OCI-LY7 (cell line): ENCODE measurements at regions not wholly inside any gene's neighbourhood (a gene's known extent, or its start where the extent isn't known, plus 50 kb on each side); places are given as distances from the start of the nearest gene placed in this dataset.

Experiments
- BruUV-seq: library from RNA; stranded (reverse); fragments of 400-500 nt; replicated peaks from 2 replicates; lab custom pipeline; 2021; lab: Mats Ljungman, UMichigan
- CTCF ChIA-PET: fragments of 300-600 bp; sonication (Branson Sonifier 250); formaldehyde crosslinking; loops from one replicate; lab custom pipeline; 2022; ENCODE audit warnings: antibody characterized with exemption; ENCODE audit not compliant: unreplicated experiment; lab: Charles Lee
- POLR2A ChIA-PET: fragments of 300-600 bp; sonication (Branson Sonifier 250); formaldehyde crosslinking; loops from one replicate; lab custom pipeline; 2022; ENCODE audit warnings: antibody characterized with exemption; lab: Charles Lee
- DNase-seq: peaks from one replicate; pipeline ENCODE4 v3.0.0-alpha.2; 2015; ENCODE audit warnings: low spot score
- H2AFZ ChIP-seq: fragments of 200-600 bp; sonication (generic), shearing (Covaris generic); 2 replicates; pipeline ENCODE4 v1.6.1; 2014; ENCODE audit warnings: mild to moderate bottlenecking, antibody characterized with exemption, low read length, moderate library complexity
- H3K27ac ChIP-seq: fragments of 200-600 bp; sonication (generic); 2 replicates; pipeline ENCODE4 v1.5.1; 2014; ENCODE audit warnings: mixed run types, low read depth, mild to moderate bottlenecking, moderate library complexity, low read length, inconsistent platforms; ENCODE audit not compliant: poor library complexity, severe bottlenecking
- H3K36me3 ChIP-seq: fragments of 200-600 bp; sonication (generic); 2 replicates; pipeline ENCODE4 v1.6.1; 2014; ENCODE audit warnings: mild to moderate bottlenecking, antibody characterized with exemption, low read length, moderate library complexity, mixed read lengths; ENCODE audit not compliant: insufficient read depth
- H3K4me1 ChIP-seq: fragments of 200-600 bp; sonication (generic); 2 replicates; pipeline ENCODE4 v1.5.1; 2014; ENCODE audit warnings: mild to moderate bottlenecking, low read length; ENCODE audit not compliant: insufficient read depth, poor library complexity, severe bottlenecking
- H3K4me2 ChIP-seq: fragments of 200-600 bp; sonication (generic); 2 replicates; pipeline ENCODE4 v1.6.1; 2014; ENCODE audit warnings: mild to moderate bottlenecking, low read length
- H3K4me3 ChIP-seq: fragments of 200-600 bp; sonication (generic); 2 replicates; pipeline ENCODE4 v1.5.1; 2014; ENCODE audit warnings: mild to moderate bottlenecking, low read depth, low read length; ENCODE audit not compliant: poor library complexity, severe bottlenecking
- H3K79me2 ChIP-seq: fragments of 200-600 bp; sonication (generic); 2 replicates; pipeline ENCODE4 v1.6.1; 2016; ENCODE audit warnings: low read depth, mild to moderate bottlenecking, low read length, moderate library complexity, mixed read lengths; ENCODE audit not compliant: insufficient read depth
- H3K9me2 ChIP-seq: fragments of 200-600 bp; sonication (generic); 2 replicates; pipeline ENCODE4 v1.6.1; 2016; ENCODE audit warnings: mild to moderate bottlenecking, low read length, mixed read lengths; ENCODE audit not compliant: insufficient read depth
- H3K9me3 ChIP-seq: fragments of 200-600 bp; sonication (generic); 2 replicates; pipeline ENCODE4 v1.6.1; 2014; ENCODE audit warnings: mild to moderate bottlenecking, mixed run types, low read length, mixed read lengths
- H4K20me1 ChIP-seq: fragments of 200-600 bp; sonication (generic); 2 replicates; pipeline ENCODE4 v1.6.1; 2014; ENCODE audit warnings: mild to moderate bottlenecking, antibody characterized with exemption, low read length, moderate library complexity, mixed read lengths; ENCODE audit not compliant: insufficient read depth
- CTCF ChIP-seq: fragments of 200-600 bp; sonication (generic); conservative IDR thresholded peaks from 2 replicates; pipeline ENCODE4 v1.5.1; 2014; ENCODE audit warnings: mild to moderate bottlenecking, antibody characterized with exemption, low read length, moderate library complexity, mixed read lengths
- EZH2phosphoT487 ChIP-seq: fragments of 200-600 bp; sonication (generic); IDR thresholded peaks from 2 replicates; pipeline ENCODE4 v1.6.1; 2018; ENCODE audit warnings: low read depth, borderline replicate concordance, mild to moderate bottlenecking, mixed run types, antibody characterized with exemption, low read length, moderate library complexity, mixed read lengths
- intact Hi-C: fragments of 100-400 bp; cut with micrococcal nuclease; formaldehyde crosslinking; loops from one replicate; pipeline ENCODE4 v1.10.0; 2022; ENCODE audit not compliant: unreplicated experiment

DNA sequence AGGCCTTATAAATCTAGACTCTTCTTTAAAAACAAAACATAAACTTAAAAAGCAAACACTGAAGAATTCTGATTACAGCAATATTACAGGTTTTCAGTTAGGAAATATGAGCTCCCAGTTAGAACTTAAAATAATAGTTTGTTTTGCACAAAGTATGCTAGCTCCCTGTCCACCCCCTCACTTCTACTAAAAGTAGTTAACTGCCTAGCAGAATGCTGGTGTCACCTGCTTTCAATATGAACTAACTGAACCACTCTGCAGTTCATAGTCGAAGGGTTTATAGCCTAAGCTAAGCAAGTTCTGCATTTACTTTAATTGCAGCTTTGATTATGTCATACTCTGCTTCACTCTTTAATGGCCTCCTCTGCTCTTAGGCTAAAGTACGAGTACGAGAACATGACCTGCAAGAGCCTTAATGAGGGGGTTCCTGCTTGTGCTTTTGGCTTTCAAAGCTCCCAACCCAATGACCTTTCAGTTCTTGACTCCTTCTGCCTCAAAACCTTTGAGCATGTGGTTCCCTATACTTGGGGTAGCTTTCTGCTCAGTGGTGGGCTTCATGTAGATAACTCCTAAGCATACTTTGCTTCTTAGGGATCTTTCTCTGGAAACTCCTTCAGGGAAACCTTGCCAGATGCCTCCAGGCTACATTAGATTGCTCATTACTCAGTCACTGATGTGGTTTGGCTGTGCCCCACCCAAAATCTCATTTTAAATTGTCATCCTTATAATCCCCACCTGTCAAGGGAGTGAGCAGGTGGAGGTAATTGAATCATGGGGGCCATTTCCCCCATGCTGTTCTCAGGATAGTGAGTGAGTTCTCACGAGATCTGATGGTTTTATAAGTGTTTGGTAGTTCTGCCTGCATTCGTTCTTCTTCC is 278.9 kb upstream of the ARGLU1 start:
- Histone ChIP-seq H4K20me1 (no peaks in the 10 kb centered on the region), H3K4me2 (no peak overlapping the region), H3K4me1 (no peaks in the 10 kb centered on the region), H3K27ac (no peak overlapping the region), H3K9me3 (no peaks in the 10 kb centered on the region), H3K4me3 (no peak overlapping the region), H3K9me2 (no peaks in the 10 kb centered on the region), H2AFZ (no peak overlapping the region), H3K79me2 (no peaks in the 10 kb centered on the region), H3K36me3 (no peaks in the 10 kb centered on the region)
- intact Hi-C loops: no loop called here
- ChIA-PET CTCF (no interaction called here), POLR2A (interaction anchor here (0.5 kb wide), 1 partner anchor 222 kb away, joined by 3 read pairs; no protein-coding TSS in a partner anchor)
- BruUV-seq: no TSS peak
- TF ChIP-seq CTCF (no peak), EZH2phosphoT487 (no peak)
- no peak for DNase-seq

- ChIA-PET POLR2A (no interaction called here), CTCF (no interaction called here)
- Histone ChIP-seq H3K4me1 (no peaks in the 10 kb centered on the region), H3K9me2 (no peaks in the 10 kb centered on the region), H3K79me2 (no peaks in the 10 kb centered on the region), H3K36me3 (no peaks in the 10 kb centered on the region), H3K27ac (no peak overlapping the region), H4K20me1 (no peaks in the 10 kb centered on the region), H3K4me2 (no peak overlapping the region), H3K4me3 (no peak overlapping the region), H3K9me3 (no peaks in the 10 kb centered on the region), H2AFZ (no peak overlapping the region)
- DNase-seq: no peak
- intact Hi-C loops: no loop called here
- BruUV-seq: no TSS peak
- TF ChIP-seq CTCF: no peak
- no peak for TF ChIP-seq EZH2phosphoT487
These were observed 268.4 kb upstream of the ARGLU1 start for GRCh38 chr13:106836186-106836802.

GRCh38 chr13:106835477-106835876 is 267.5 kb upstream of the ARGLU1 start:
- ChIA-PET POLR2A (no interaction called here), CTCF (no interaction called here)
- Histone ChIP-seq H3K9me2 (no peaks in the 10 kb centered on the region), H3K36me3 (no peaks in the 10 kb centered on the region), H2AFZ (no peak overlapping the region), H4K20me1 (no peaks in the 10 kb centered on the region), H3K79me2 (no peaks in the 10 kb centered on the region), H3K4me3 (no peak overlapping the region), H3K4me1 (no peaks in the 10 kb centered on the region), H3K4me2 (no peak overlapping the region), H3K27ac (no peak overlapping the region), H3K9me3 (no peaks in the 10 kb centered on the region)
- no TSS peak for BruUV-seq
- DNase-seq: no peak
- TF ChIP-seq EZH2phosphoT487 (no peak), CTCF (no peak)
- intact Hi-C loops: no loop called here
